ENCODE measurements at regions not wholly inside any gene's neighbourhood (a gene's known extent, or its start where the extent isn't known, plus 50 kb on each side); places are given as distances from the start of the nearest gene placed in this dataset.

DNA sequence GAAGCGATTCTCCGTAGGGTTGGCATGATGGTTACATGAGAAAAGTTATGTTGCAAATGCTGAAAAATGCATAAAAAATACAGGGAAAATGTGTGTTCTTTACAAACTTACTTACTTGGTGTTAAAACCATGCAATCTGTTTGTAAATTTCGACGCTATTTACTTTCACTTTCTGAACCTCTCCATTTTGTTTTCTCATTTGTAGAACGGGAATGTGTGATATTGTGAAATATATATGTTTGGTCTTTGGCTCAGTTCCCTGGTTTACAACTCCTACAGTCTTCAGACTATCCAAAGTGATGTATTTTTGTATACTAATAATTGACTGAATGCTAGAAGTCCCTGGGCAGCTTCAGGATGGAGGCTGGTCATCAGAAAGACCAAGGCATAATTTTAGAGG is 982.3 kb downstream of the ADGRL2 start:
- TF ChIP-seq POLR2AphosphoS5 (IDR thresholded peaks at IDR 0.05) (no peak), POLR2A (IDR thresholded peaks at IDR 0.05) (no peak)
